ENCODE measurements at regions not wholly inside any gene's neighbourhood (a gene's known extent, or its start where the extent isn't known, plus 50 kb on each side); places are given as distances from the start of the nearest gene placed in this dataset.
A peak's percentile ranks its signal among the peaks of the same experiment; 100 is the strongest.

DNA sequence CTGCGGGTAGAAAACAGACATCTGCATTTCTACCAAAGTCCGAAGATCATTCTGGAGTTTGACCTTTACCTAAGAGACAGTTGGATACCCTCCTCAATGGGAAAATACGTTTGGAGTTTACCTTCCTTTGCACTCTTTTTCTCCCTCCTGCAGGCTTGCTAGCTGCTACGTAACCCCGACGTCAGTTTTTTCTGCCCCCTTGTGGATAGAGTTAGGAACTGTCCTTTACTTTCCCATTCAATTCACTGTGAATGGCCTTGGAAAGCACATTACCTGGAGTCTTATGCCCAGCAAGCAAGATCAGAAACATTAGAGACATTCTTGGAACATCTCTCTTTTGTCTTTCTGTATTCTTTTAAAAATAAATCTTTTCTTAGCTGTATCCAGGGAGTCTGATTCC lies 250.7 kb downstream of the NAP1L3 start:
- H3K27ac ChIP-seq, result no peak overlapping the region
- H3K4me1 ChIP-seq, result no peaks in the 10 kb centered on the region
- H3K4me3 ChIP-seq, result no peak overlapping the region
- no peak for TF ChIP-seq POLR2A (IDR thresholded peaks at IDR 0.05)
- no peak for TF ChIP-seq POLR2AphosphoS5 (IDR thresholded peaks at IDR 0.05; ENCODE audit: insufficient read depth in 1 of 2, low read depth in 1 of 2)
- TF ChIP-seq, protein P1, sequence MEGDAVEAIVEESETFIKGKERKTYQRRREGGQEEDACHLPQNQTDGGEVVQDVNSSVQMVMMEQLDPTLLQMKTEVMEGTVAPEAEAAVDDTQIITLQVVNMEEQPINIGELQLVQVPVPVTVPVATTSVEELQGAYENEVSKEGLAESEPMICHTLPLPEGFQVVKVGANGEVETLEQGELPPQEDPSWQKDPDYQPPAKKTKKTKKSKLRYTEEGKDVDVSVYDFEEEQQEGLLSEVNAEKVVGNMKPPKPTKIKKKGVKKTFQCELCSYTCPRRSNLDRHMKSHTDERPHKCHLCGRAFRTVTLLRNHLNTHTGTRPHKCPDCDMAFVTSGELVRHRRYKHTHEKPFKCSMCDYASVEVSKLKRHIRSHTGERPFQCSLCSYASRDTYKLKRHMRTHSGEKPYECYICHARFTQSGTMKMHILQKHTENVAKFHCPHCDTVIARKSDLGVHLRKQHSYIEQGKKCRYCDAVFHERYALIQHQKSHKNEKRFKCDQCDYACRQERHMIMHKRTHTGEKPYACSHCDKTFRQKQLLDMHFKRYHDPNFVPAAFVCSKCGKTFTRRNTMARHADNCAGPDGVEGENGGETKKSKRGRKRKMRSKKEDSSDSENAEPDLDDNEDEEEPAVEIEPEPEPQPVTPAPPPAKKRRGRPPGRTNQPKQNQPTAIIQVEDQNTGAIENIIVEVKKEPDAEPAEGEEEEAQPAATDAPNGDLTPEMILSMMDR (IDR thresholded peaks at IDR 0.05), result peak in 1 of 3 experiments; percentile 21
- no peak for DNase-seq (ENCODE audit: extremely low spot score in 2 of 2)
- H3K9me3 ChIP-seq, result no peaks in the 10 kb centered on the region
- H3K27me3 ChIP-seq, result no peaks in the 10 kb centered on the region
- H3K36me3 ChIP-seq, result no peaks in the 10 kb centered on the region
- intact Hi-C loops (cut with DNase I), result no loop called here

DNA sequence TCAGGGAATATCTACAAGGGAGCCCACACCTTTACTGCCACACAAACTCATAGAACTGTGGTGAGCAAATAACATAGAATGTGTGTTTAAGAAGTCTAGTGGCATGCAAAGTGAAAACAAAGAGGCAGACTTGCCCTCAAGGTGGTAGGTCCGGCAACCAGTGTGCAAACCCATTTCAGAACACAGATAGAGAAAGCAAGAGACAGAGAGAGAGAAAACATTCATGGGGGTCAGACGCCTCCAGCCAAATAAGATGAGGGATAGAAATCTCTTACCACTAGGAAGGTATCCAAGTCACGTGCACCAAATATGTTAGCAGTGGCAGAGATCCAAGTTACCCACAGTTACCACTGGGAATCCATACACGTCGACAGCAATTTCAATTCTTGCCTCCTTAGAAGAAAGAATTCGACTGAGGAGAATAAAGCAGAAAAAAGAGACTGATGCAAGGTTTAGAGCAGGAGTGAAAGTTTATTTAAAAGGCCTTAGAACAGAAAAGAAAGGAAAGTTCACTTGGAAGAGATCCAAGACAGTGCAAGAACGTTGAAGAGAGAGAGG lies 252.8 kb downstream of the NAP1L3 start:
- intact Hi-C loops (cut with DNase I), result no loop called here
- TF ChIP-seq POLR2AphosphoS5 (IDR thresholded peaks at IDR 0.05; ENCODE audit: insufficient read depth in 1 of 2, low read depth in 1 of 2) (no peak), POLR2A (IDR thresholded peaks at IDR 0.05) (no peak)
- TF ChIP-seq, protein P1 (IDR thresholded peaks at IDR 0.05), result no peak
- H3K4me3 ChIP-seq, result no peak overlapping the region
- no peak overlapping the region for H3K27ac ChIP-seq
- H3K9me3 ChIP-seq, result no peaks in the 10 kb centered on the region
- H3K4me1 ChIP-seq, result no peaks in the 10 kb centered on the region
- H3K27me3 ChIP-seq, result no peaks in the 10 kb centered on the region
- no peak for DNase-seq (ENCODE audit: extremely low spot score in 2 of 2)
- no peaks in the 10 kb centered on the region for H3K36me3 ChIP-seq

DNA sequence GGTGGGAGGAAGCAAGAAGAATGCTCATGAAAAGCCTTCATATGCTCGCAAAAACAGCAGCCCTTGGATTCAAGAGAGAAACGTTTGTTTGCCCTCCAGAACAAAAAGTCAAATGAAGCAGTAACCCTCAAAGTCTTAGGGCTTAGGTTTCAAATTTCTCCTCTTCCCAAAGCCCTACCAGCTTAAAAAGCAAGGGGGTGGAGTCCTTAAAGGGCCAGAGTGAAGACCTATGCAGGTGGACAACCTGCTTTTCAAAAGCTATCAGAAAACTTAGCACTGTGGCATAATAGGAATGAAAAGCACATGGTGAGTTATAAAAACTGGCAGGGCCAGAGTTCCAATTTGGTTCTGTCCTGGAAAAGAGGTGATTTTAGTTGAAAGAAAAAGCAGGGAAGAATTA lies 253.3 kb downstream of the NAP1L3 start:
- Histone ChIP-seq H3K9me3 (no peaks in the 10 kb centered on the region), H3K4me1 (no peaks in the 10 kb centered on the region), H3K4me3 (no peak overlapping the region), H3K36me3 (no peaks in the 10 kb centered on the region), H3K27me3 (no peaks in the 10 kb centered on the region), H3K27ac (no peak overlapping the region)
- no peak for TF ChIP-seq POLR2AphosphoS5 (IDR thresholded peaks at IDR 0.05; ENCODE audit: insufficient read depth in 1 of 2, low read depth in 1 of 2)
- no peak for TF ChIP-seq POLR2A (IDR thresholded peaks at IDR 0.05)
- TF ChIP-seq, protein P1 (IDR thresholded peaks at IDR 0.05), result no peak
- DNase-seq (ENCODE audit: extremely low spot score in 2 of 2), result no peak
- intact Hi-C loops (cut with DNase I), result no loop called here

DNA sequence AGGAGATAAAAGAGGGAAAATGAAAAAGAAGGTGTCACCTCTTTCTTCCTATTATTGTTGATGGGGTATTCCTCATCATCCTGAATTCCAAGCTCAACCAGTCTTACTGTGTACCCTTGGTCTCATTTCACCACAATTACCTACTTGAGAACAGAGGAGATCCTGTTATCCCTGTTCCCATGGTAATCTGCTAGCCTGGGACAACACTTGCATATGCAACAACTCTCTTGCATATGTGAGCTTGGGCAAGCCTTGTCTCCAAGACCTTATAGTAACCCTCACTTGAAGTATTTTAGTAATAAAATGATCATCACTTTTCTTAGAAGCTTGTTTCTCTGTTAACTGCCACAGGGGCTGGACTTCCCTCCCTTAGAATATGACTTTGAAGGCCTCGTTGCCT lies 253.7 kb downstream of the NAP1L3 start:
- intact Hi-C loops (cut with DNase I), result no loop called here
- no peaks in the 10 kb centered on the region for H3K27me3 ChIP-seq
- H3K4me3 ChIP-seq, result no peak overlapping the region
- H3K36me3 ChIP-seq, result no peaks in the 10 kb centered on the region
- H3K9me3 ChIP-seq, result no peaks in the 10 kb centered on the region
- TF ChIP-seq POLR2AphosphoS5 (IDR thresholded peaks at IDR 0.05; ENCODE audit: insufficient read depth in 1 of 2, low read depth in 1 of 2), result no peak
- TF ChIP-seq, protein P1 (IDR thresholded peaks at IDR 0.05), result no peak
- TF ChIP-seq POLR2A (IDR thresholded peaks at IDR 0.05), result no peak
- no peak overlapping the region for H3K27ac ChIP-seq
- H3K4me1 ChIP-seq, result no peaks in the 10 kb centered on the region
- no peak for DNase-seq (ENCODE audit: extremely low spot score in 2 of 2)

DNA sequence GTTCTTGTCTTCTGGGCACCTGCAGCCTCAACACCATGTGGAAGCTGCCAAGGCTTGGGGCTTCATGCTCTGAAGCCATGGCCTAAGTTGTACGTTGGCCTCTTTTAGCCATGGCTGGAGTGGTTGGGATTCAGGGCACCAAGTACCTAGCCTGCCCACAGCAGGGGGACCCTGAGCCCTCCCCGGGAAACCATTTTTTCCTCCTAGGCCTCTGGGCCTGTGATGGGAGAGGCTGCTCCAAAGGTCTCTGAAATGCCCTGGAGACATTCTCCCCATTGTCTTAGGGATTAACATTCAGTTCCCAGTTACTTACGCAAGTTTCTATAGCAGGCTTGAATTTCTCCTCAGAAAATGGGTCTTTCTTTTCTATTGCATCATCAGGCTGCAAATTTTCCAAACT lies 269.3 kb downstream of the NAP1L3 start:
- H3K27ac ChIP-seq, result no peak overlapping the region
- TF ChIP-seq, protein P1 (IDR thresholded peaks at IDR 0.05), result no peak
- TF ChIP-seq POLR2A (IDR thresholded peaks at IDR 0.05) (no peak), POLR2AphosphoS5 (IDR thresholded peaks at IDR 0.05; ENCODE audit: insufficient read depth in 1 of 2, low read depth in 1 of 2) (no peak)
- H3K4me3 ChIP-seq, result no peak overlapping the region
- H3K9me3 ChIP-seq, result no peaks in the 10 kb centered on the region
- H3K27me3 ChIP-seq, result no peaks in the 10 kb centered on the region
- H3K36me3 ChIP-seq, result no peaks in the 10 kb centered on the region
- H3K4me1 ChIP-seq, result no peaks in the 10 kb centered on the region
- intact Hi-C loops (cut with DNase I), result no loop called here
- no peak for DNase-seq (ENCODE audit: extremely low spot score in 2 of 2)

Measured in vagina (tissue), 2 donors.